CD1c-positive myeloid dendritic cell (primary cell): ENCODE measurements at regions not wholly inside any gene's neighbourhood (a gene's known extent, or its start where the extent isn't known, plus 50 kb on each side); places are given as distances from the start of the nearest gene placed in this dataset.
"Not testable (repeated sequence)": the region's sequence is repeated elsewhere in the genome, so short reads cannot be mapped to it uniquely, and the experiment has no call there.

Source experiments
- DNase-seq: peaks from one replicate; pipeline ENCODE4 v3.0.0-alpha.2; 2016; ENCODE audit errors: extremely low spot score

DNA sequence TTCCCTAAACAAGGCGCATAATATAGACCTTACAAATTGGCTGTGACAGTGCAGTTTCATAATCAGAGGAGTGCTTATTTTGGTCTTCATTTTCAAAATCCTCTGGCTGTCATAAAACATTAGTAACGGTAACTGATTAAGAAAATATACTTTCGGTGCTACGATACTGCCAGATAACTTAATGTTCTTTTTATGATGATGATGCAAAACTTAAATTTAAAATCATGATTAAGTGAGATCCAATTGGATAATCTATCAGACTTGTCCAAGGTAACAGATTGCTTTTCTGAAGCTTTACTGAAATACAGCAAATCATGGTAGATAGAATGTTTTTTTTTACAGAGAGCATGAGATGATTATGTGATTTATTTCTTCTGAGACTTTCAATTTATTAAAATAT, 364.2 kb upstream of the CNTN3 start:
- DNase-seq, result no peak

GRCh38 chr3:74985028-74985904, 370.8 kb upstream of the CNTN3 start:
- not testable (repeated sequence) for DNase-seq

GRCh38 chr3:74988095-74988494, 373.6 kb upstream of the CNTN3 start:
- no peak for DNase-seq

GRCh38 chr3:74992898-74993297, 378.4 kb upstream of the CNTN3 start:
- DNase-seq, result no peak

DNA sequence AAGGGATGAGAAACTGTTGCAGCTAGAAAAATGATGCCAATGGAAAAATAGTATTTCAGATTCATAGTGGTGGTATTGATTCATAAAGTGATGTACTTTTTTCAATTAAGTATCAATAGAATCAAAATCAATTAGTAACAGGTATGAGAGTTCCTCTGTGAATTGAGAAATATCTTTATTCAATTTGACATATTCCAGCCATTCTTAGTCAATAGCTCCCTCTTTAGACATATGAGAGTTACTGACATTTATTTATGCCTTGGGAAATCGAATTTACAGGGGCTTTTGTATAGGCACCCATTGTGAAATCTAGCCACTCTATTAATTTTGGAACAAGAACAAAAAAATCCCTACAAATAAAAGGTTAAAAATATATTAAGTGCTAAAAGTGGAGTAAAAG, 386.9 kb upstream of the CNTN3 start:
- no peak for DNase-seq

DNA sequence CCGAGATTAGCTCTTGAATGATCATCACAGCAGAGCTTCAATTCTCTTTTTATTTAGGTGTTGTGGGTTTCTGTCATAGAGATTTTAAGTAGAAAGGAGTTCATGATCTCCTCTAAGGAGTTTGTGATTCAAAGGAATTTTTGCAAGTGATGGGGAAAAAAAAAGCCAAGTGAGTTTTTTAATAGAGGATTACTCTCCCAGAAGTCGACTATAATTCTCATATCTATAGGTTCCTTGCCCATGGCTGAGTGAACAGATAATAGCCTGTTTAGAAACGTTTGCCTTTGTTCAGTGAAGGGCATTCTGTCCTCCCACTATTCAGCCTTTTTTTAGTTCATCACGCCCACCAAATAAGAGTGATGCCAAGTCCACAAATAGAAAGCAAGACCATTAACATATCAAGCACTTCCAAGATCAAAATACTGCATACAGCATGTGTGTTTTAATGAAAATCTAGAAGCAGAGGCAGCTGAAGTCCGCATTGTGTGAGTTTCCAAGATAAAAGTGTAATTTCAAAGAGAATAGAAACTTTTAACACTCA, 398.4 kb upstream of the CNTN3 start:
- DNase-seq, result no peak

DNA sequence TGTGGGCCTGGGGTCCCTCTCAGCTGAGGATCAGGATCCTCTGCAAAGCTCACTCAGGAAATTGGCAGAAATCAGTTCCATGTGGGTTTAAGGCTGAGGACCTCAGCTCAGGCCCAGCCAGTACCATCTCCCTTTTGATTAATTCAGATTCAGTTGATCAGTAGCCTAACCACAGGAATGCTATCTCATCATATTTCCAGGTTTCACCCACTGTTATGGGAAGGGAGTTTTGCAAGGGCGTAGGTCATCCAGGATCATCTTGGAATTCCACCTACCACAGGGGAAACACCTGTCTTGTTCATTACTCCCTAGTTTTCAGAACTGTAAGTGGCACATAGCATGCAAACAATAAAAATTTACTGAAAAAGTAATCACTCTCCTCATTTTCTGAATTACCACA, 399.5 kb upstream of the CNTN3 start:
- no peak for DNase-seq

GRCh38 chr3:75015280-75015679, 400.8 kb upstream of the CNTN3 start:
- no peak for DNase-seq

DNA sequence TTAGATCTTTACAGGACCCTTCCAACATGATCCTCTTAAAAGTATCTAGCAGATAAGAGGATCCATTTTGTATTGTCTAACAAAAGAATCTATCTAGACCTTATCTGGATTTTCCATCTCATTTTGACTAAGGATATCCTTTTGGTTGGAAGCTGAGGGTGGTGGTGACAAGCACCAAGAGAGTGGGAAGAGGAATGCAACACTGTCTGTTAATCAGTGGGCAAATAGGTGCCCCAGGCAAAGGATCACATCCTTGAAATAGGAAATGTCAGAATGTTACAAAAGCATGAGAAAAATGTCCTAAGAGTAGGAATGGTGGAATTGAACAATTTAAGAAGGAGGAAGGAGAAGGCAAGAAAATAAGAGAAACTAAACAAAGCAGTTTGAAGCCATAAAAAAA, 420.7 kb upstream of the CNTN3 start:
- no peak for DNase-seq

- no peak for DNase-seq
Observed at GRCh38 chr3:75042941-75043340, 428.5 kb upstream of the CNTN3 start.

- DNase-seq, result no peak
Observed at GRCh38 chr3:75048650-75049049, 434.2 kb upstream of the CNTN3 start.

DNA sequence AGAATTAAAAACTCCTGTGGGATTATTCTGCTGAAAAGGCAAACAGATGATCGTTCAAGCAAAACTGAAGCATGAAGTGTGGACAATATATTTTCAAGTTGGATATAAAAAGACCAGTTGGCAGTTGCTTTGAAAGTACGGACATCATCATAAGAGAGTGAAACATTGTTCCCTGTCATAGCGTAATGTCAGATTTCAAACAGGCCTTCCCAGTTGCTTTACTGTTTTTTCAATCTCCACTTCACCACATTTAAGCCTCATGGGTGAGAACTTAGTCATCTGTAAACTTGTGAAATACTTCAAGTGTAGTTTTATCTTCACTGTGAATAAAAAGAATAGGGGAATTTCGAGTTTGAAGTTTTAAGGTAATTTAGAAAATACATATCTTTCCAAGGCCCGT, 435.1 kb upstream of the CNTN3 start:
- no peak for DNase-seq

DNA sequence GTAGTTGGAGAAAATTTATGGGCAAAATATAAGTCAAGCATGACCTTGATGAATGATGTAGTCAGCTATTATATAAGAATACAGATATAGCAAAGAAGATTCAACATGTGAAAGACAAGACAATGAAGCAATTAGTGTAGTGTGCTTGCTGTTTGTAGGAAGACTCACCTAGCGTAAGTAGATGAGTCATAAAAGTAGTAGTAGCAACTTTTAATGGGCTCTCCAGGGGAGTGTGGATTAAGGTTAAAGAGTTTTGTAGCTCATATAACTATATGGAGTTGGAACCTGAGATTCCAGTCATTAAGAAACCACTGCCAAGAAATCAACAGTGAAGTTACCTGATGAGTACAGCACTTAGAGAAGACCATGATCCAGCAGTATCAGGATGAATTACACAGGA, 444.7 kb upstream of the CNTN3 start:
- no peak for DNase-seq

DNA sequence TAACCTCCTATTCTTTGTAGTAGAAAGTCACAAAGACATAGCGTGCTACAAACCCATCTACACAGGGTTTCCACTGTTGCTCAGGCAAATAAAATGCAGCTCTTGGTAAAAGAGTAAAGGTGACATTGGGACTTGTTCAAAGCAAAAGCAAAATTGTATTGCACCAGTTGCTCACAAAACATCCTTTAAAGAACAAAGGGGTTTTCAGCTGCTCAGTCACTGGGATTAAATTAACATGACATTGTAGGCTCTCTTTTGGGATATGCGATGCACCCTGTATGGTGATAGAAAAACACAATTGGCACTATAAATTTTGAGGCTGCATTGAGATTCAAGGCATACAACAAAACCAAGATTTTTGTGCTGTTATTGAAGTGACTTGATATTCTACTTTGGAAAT, 447.3 kb upstream of the CNTN3 start:
- no peak for DNase-seq

GRCh38 chr3:75075158-75075557, 460.7 kb upstream of the CNTN3 start:
- no peak for DNase-seq

- no peak for DNase-seq
Observed at GRCh38 chr3:75076481-75076880, 462.0 kb upstream of the CNTN3 start.

DNA sequence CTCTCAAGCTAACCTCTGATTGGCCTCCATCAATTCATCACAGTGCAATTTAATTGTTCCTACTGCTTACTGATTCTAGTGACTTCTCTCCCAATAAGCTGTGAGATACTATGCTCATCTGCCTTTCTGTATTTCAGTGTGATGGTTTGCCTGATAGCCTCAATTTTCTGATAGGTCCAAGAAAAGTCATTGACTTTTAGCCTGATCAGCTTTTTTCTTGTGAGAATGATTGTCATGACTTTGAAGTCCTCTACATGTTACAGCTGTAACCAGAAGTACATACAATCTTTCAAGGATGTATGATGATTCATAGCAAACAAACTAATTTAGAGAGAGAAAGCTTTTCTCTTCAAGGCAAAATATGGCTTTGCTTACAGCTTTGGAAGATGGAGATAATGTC, 463.8 kb upstream of the CNTN3 start:
- no peak for DNase-seq

DNA sequence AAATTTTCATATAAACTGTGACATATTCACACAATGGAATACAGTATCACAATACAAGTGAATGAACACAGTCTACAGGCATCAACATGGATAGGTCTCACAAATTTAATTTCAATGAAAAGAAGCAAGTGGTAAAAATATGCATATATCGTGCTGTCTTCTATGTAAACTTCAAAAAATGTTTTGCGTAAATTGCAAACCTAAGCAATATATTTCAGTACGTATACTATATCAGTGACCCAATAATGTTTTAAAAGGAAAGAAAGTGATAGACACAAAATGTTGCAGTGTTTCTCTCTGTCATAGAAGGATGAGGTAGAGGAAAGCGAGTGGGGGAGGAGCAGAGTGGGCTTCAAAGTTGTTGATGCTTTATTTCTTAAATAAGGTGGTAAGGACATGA, 468.4 kb upstream of the CNTN3 start:
- no peak for DNase-seq

GRCh38 chr3:75089841-75090240, 475.4 kb upstream of the CNTN3 start:
- no peak for DNase-seq

- DNase-seq, result no peak
Observed at GRCh38 chr3:75101329-75102147, 487.1 kb upstream of the CNTN3 start.

DNA sequence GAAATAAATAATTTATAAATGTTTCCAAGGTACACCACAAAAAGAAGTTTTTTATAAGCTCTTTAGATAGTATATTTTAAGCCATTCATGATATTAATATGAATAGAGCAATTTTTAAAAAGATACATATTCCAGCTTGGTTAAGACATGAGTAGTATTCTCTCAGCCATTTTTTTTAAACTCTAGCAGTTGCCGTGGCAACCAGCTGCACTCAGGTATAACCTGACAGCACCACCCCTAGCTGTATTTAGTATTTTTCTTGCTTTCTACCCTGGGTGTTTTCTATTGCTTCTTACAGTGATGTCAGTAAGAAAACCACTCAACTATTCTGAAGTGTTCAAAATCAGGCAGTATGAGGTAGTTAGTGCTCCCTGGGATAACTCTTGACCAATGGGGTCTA, 496.3 kb upstream of the CNTN3 start:
- DNase-seq, result no peak

DNA sequence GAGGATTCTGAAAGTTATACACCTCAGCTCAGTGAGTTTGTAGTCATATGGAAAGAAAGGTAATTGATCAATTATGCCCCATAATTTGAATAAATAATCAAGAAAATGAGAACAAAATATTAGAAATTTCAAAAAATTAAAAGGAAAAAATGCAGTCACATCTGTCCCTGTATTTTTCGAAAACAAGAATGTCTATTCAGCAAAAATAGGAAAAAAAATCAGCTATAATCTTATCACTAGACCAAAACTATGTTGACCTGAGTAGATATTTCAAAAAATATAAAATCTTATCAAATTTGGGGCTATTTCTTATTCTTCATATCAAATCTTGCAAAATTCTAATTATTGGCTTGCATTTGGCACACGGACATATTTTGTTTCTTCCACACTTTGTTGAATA, 501.2 kb upstream of the CNTN3 start:
- DNase-seq, result no peak

GRCh38 chr3:75118779-75119178, 504.3 kb upstream of the CNTN3 start:
- no peak for DNase-seq
